ENCODE measurements at regions not wholly inside any gene's neighbourhood (a gene's known extent, or its start where the extent isn't known, plus 50 kb on each side); places are given as distances from the start of the nearest gene placed in this dataset.
A peak's percentile ranks its signal among the peaks of the same experiment; 100 is the strongest.

DNA sequence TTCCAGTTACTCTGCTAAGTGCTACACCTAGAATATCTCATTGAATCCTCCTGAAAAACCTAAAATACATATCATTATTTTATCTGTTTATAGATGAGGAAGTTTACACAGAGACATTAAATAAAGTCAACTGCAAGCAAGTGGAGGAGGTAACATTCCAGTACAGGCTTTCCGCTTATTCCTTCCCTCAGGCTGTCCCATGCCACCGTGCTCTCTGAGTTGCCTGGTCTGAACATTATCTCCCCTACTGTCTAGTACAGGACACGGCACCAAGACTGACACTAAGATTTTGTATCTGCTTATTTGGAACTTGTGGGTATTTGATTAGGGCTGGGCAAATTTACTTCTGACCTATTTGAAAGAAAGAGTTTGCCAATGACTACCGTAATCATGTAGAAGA, 172.4 kb upstream of the STK32A start:
- H3K27ac ChIP-seq, result no peak overlapping the region

DNA sequence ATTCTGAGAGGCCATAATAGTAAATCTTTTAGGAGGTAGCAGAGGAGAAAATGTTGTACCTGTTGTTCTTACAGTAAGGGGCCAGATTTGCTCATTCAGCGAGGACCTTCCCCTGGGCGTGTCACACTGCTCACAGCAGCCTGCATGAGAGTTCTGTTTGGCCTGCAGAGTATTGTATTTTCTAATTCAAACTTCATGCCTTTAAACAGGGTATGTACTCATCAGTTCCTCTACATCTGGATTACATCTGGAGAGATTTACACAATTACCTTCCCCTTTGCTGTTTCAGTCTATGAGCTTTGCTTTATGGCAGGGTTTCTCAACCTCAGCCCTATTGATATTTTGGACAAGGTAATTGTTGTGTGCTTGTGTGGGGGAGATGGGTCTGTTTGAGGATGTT, 170.9 kb upstream of the STK32A start:
- TF ChIP-seq, protein P1, sequence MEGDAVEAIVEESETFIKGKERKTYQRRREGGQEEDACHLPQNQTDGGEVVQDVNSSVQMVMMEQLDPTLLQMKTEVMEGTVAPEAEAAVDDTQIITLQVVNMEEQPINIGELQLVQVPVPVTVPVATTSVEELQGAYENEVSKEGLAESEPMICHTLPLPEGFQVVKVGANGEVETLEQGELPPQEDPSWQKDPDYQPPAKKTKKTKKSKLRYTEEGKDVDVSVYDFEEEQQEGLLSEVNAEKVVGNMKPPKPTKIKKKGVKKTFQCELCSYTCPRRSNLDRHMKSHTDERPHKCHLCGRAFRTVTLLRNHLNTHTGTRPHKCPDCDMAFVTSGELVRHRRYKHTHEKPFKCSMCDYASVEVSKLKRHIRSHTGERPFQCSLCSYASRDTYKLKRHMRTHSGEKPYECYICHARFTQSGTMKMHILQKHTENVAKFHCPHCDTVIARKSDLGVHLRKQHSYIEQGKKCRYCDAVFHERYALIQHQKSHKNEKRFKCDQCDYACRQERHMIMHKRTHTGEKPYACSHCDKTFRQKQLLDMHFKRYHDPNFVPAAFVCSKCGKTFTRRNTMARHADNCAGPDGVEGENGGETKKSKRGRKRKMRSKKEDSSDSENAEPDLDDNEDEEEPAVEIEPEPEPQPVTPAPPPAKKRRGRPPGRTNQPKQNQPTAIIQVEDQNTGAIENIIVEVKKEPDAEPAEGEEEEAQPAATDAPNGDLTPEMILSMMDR (conservative IDR thresholded peaks at IDR 0.05), result no peak
- TF ChIP-seq ZFX (IDR thresholded peaks at IDR 0.05), result no peak
- H3K27ac ChIP-seq, result no peak overlapping the region

More for the DNA sequence above, 172.4 kb upstream of the STK32A start:
- TF ChIP-seq, protein P1 (conservative IDR thresholded peaks at IDR 0.05), result no peak
- no peak for TF ChIP-seq ZFX (IDR thresholded peaks at IDR 0.05)

DNA sequence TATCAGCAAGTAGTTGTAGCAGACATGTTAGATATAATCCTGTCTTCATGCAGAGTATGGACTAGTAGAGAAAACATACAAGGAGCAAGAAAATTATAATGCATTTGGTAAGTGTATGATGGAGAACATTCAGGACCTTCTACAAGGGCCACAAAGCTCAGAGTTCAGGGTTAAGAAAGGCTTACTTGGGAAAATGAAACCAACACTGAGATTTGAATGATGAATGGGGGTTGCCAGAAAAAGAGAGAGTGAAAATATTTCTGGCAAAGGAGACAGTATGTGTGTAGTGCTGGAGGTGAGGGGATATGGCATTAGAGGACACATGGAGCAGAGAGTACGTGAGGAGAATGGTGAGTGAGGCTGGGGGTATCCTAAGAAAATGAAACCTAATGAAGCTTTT, 169.8 kb upstream of the STK32A start:
- TF ChIP-seq ZFX (IDR thresholded peaks at IDR 0.05), result no peak
- TF ChIP-seq, protein P1 (conservative IDR thresholded peaks at IDR 0.05), result no peak
- no peak overlapping the region for H3K27ac ChIP-seq

DNA sequence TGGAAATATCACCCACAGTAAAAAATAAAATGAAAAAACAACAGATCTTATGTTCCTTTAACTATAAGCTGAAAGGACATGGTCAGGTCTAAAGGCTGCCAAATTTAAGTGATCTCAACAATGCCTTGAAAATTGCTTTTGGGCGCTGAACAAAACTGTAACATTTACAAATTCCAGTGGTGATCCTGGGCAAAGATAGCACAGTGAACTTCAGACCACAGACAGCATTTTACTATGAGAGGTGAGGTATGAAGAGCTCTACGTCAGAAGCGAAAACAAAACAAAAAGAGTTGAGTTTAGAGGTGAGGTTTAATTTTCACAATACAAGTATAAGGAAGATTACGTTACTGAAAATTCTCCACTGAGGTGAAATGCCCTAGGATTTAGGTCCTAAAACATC, 165.8 kb upstream of the STK32A start:
- TF ChIP-seq, protein P1 (conservative IDR thresholded peaks at IDR 0.05), result no peak
- TF ChIP-seq ZFX (IDR thresholded peaks at IDR 0.05), result no peak
- H3K27ac ChIP-seq, result no peak overlapping the region

DNA sequence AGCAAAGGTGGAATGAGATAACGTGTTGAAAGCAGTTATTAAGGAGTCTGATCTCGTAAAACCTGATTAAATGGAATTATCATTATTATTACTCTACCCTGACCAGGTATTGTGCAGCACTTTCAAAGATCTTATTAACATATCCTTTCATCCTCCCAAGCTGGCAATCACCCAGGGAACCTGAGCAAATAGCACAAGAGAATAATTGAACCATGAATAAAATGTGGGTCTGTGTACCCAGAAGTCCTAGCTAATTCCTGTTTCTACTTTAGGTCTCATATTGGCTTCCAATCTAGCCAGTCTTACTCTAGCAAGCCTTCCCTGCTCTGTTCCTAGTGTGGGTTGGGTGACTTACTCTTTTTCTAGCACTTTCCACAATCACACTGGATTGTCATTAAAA, 162.2 kb upstream of the STK32A start:
- TF ChIP-seq, protein P1 (conservative IDR thresholded peaks at IDR 0.05), result no peak
- no peak for TF ChIP-seq ZFX (IDR thresholded peaks at IDR 0.05)
- peak overlapping the region; percentile 55; the same call in 1 of the 2 replicates for H3K27ac ChIP-seq

DNA sequence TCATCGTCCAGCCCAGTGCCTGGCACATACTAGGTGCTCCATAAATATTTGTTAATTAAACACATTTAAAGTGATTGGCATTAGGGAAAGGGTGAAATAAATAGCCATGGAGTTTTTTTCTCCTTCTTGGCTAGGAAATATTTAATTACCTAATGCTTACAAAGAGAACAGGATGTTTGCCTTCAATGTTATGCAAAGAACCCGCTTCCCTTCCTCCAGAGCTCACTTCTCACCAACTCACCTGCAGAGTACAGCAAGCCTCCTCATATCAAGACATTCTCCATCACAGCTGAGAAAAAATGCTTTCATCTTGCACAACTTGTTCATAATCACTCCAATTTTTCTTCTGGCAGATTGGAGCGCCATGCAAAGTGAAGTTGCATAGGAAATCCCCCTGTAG, 161.7 kb upstream of the STK32A start:
- H3K27ac ChIP-seq, result peak overlapping the region; percentile 55; the same call in 1 of the 2 replicates
- no peak for TF ChIP-seq ZFX (IDR thresholded peaks at IDR 0.05)
- TF ChIP-seq, protein P1 (conservative IDR thresholded peaks at IDR 0.05), result no peak

DNA sequence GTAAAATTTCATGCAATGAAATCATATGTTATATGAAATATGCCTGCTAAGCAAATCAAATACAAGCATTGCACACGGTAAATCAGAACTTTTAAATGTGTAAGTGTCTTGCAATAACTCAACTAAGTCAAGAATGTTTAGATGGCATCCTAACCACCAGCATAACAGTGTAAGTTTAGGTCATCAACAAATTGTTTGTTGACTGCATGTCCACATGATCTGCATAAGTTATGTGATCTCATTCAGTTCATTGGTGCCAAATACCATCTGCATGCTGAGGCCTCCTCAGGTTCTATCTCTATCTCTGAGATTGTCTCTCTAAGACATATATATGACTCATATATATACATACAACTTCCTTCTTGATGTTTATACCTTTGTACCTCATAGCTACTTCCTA, 159.6 kb upstream of the STK32A start:
- no peak for TF ChIP-seq ZFX (IDR thresholded peaks at IDR 0.05)
- TF ChIP-seq, protein P1 (conservative IDR thresholded peaks at IDR 0.05), result no peak
- no peak overlapping the region for H3K27ac ChIP-seq

Measured in C4-2B (cell line).